Ramos (cell line): ENCODE measurements at regions not wholly inside any gene's neighbourhood (a gene's known extent, or its start where the extent isn't known, plus 50 kb on each side); places are given as distances from the start of the nearest gene placed in this dataset.

Source experiments
- in situ Hi-C: fragments of 300-500 bp; cut with MboI; formaldehyde crosslinking; loops from one replicate; pipeline ENCODE4 v1.14.3; 2022; ENCODE audit warnings: low sequenced_read_pairs; ENCODE audit not compliant: unreplicated experiment

GRCh38 chr12:91978143-91978542, 167.5 kb downstream of the BTG1 start:
- in situ Hi-C loops = no loop called here

- in situ Hi-C loops = no loop called here
These were observed 169.8 kb downstream of the BTG1 start for GRCh38 chr12:91975891-91976290.

GRCh38 chr12:91974541-91975085, 171.0 kb downstream of the BTG1 start:
- in situ Hi-C loops = no loop called here

- in situ Hi-C loops = no loop called here
These were observed 171.8 kb downstream of the BTG1 start for GRCh38 chr12:91973813-91974212.

GRCh38 chr12:91972896-91973295, 172.8 kb downstream of the BTG1 start:
- in situ Hi-C loops = no loop called here

- in situ Hi-C loops = no loop called here
These were observed 176.9 kb downstream of the BTG1 start for GRCh38 chr12:91968777-91969171.

GRCh38 chr12:91968076-91968776, 177.4 kb downstream of the BTG1 start:
- in situ Hi-C loops = no loop called here

- in situ Hi-C loops = no loop called here
These were observed 178.1 kb downstream of the BTG1 start for GRCh38 chr12:91967590-91967989.

- in situ Hi-C loops = no loop called here
These were observed 179.9 kb downstream of the BTG1 start for GRCh38 chr12:91965781-91966180.

- in situ Hi-C loops = no loop called here
These were observed 181.1 kb downstream of the BTG1 start for GRCh38 chr12:91964501-91964900.

- in situ Hi-C loops = no loop called here
These were observed 186.4 kb downstream of the BTG1 start for GRCh38 chr12:91959220-91959619.

- in situ Hi-C loops = no loop called here
These were observed 186.8 kb downstream of the BTG1 start for GRCh38 chr12:91958816-91959215.

GRCh38 chr12:91954747-91955146, 190.9 kb downstream of the BTG1 start:
- in situ Hi-C loops = no loop called here

- in situ Hi-C loops = no loop called here
These were observed 191.3 kb downstream of the BTG1 start for GRCh38 chr12:91954326-91954725.

- in situ Hi-C loops = no loop called here
These were observed 192.7 kb downstream of the BTG1 start for GRCh38 chr12:91952916-91953315.

- in situ Hi-C loops = no loop called here
These were observed 194.1 kb downstream of the BTG1 start for GRCh38 chr12:91951571-91951970.

- in situ Hi-C loops = no loop called here
These were observed 197.1 kb downstream of the BTG1 start for GRCh38 chr12:91948504-91948903.

- in situ Hi-C loops = no loop called here
These were observed 198.2 kb downstream of the BTG1 start for GRCh38 chr12:91947459-91947858.

GRCh38 chr12:91944637-91945036, 201.0 kb downstream of the BTG1 start:
- in situ Hi-C loops = no loop called here

GRCh38 chr12:91940826-91941570, 204.6 kb downstream of the BTG1 start:
- in situ Hi-C loops = no loop called here

GRCh38 chr12:91940322-91940721, 205.3 kb downstream of the BTG1 start:
- in situ Hi-C loops = no loop called here

GRCh38 chr12:91937706-91938105, 207.9 kb downstream of the BTG1 start:
- in situ Hi-C loops = no loop called here
